HS-5 (cell line): ENCODE measurements at regions not wholly inside any gene's neighbourhood (a gene's known extent, or its start where the extent isn't known, plus 50 kb on each side); places are given as distances from the start of the nearest gene placed in this dataset.
A peak's percentile ranks its signal among the peaks of the same experiment; 100 is the strongest.
"Not testable (repeated sequence)": the region's sequence is repeated elsewhere in the genome, so short reads cannot be mapped to it uniquely, and the experiment has no call there.

Experiments used
- DNase-seq: peaks from one replicate; pipeline ENCODE4 v3.0.0-alpha.2; 2012; ENCODE audit warnings: low read depth

DNA sequence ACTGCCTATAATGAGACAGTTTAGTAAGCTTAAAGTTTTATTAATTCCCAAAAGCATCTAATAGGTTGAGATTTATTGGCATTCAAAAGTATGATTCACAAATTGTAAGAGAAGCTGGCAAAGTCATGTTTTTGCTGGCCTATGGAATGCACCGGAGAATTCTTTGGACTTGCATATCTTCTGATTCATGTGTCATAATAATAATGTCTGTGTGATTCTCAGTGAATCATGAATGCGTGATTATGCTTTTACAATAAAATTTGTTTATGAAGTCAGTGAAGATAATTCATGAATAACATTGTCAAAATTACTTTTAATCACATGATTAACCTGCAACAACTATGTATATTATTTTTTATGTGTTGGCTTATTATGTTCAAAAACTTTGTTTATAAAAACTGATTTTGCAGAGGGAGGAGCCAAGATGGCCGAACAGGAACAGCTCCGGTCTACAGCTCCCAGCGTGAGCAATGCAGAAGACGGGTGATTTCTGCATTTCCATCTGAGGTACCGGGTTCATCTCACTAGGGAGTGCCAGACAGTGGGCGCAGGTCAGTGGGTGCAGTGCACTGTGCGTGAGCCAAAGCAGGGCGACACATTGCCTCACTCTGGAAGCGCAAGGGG, 389.2 kb downstream of the SRGAP2C start:
- DNase-seq: peak; percentile 73

DNA sequence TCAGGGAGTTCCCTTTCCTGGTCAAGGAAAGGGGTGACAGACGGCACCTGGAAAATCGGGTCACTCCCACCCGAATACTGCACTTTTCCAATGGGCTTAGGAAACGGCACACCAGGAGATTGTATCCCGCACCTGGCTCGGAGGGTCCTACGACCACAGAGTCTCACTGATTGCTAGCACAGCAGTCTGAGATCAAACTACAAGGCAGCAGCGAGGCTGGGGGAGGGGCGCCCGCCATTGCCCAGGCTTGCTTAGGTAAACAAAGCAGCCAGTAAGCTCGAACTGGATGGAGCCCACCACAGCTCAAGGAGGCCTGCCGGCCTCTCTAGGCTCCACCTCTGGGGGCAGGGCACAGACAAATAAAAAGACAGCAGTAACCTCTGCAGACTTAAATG, 389.7 kb downstream of the SRGAP2C start:
- DNase-seq: not testable (repeated sequence)

DNA sequence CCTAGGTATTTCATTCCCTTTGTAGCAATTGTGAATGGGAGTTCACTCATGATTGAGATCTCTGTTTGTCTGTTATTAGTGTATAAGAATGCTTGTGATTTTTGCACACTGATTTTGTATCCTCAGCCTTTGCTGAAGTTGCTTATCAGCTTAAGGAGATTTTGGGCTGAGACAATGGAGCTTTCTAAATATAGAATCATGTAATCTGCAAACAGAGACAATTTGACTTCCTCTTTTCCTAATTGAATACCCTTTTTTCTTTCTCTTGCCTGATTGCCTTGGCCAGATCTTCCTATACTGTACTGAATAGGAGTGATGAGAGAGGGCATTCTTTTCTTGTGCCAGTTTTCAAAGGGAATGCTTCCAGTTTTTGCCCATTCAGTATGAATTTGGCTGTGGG, 398.1 kb downstream of the SRGAP2C start:
- DNase-seq: not testable (repeated sequence)

DNA sequence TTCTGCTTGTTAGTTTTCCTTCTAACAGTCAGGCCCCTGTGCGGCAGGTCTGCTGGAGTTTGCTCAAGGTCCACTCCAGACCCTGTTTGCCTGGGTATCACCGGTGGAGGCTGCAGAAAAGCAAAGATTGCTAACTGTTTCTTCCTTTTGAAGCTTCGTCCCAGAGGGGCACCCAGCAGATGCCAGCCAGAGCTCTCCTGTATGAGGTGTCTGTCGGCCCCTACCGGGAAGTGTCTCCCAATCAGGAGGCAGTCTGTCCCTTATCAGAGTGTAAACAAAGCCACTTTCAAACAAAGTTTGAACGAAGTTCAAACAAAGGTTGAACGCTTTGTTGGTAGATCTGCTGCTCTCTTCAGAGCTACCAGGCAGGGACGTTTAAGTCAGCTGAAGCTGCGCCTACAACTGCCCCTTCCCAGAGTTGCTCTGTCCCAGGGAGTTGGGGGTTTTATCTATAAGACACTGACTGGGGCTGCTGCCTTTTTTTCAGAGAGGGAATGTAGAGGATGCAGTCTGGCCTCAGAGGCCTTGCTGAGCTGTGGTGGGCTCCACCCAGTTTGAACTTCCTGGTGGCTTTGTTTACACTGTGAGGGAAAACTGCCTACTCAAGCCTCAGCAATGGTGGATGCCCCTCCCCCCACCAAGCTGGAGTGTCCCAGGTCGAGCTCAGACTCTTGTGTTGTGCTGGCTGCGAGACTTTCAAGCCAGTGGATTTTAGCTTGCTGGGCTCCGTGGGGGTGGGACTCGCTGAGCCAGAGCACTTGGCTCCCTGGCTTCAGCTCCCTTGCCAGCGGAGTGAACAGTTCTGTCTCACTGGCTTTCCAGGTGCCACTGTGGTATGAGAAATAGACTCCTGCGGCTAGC, 401.8 kb downstream of the SRGAP2C start:
- DNase-seq: no peak

DNA sequence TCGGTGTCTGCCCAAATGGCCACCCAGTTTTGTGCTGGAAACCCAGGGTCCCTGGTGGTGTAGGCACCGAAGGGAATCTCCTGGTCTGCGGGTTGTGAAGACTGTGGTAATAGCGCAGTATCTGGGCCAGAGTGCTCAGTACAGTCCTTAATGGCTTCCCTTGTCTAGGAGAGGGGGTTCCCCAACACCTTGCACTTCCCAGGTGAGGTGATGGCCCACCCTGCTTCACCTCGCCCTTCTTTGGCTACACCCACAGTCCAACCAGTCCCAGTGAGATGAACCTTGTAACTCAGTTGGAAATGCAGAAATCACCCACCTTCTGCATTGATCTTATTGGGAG, 402.4 kb downstream of the SRGAP2C start:
- no peak for DNase-seq

DNA sequence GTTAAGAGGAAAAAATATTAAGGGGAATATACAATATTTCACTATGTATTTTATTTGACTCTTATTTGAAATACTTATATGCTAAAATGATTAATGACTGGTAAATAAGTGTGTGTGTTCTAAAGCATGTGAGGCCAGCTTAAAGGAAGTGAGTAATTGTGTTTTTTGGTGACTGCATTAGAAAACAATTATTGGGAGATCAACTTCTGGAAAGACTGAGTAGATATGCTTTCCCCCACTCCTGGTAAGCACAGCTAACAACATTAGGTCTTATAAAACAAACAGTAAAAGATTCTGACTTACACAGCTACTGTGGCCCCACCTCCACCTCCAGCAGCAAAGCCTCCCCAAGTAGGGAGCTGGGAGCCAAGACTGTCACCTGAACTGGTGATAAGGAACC, 403.0 kb downstream of the SRGAP2C start:
- peak; percentile 50 for DNase-seq

DNA sequence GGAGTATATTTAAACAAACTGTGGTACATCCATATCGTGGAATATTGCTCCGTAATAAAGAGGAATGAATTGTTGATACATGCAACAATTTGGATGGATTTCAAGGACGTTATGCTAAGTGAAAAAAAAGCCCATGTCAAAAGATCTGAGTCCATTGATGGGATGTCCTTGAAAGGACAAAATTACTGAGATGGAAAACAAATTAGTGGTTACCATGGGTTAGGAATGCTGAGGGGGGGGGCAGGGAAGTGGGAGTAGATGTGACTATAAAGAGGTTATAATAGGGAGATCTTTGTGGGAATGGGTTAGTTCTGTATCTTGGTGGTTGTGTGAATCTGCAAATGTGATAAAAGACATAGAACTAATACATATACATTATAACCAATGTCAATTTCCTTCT, 409.3 kb downstream of the SRGAP2C start:
- no peak for DNase-seq

DNA sequence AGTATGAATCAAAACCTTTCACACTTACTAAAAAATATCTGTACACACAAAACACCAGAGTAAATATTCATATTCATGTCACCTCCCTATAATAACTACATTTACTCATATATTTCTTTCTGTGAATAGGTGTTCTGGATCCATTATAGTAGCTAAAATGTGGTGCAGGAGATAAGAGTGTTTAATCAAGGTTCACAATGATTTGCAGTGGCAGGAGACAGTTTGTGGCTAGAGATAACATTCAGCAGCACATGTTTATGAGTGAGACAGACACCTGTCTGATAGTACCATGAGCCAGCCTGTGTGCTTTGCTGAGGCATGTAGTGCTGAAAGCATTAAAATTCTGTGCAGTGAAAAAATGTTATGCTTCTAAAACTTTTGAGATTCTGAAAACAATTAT, 410.3 kb downstream of the SRGAP2C start:
- DNase-seq: no peak

DNA sequence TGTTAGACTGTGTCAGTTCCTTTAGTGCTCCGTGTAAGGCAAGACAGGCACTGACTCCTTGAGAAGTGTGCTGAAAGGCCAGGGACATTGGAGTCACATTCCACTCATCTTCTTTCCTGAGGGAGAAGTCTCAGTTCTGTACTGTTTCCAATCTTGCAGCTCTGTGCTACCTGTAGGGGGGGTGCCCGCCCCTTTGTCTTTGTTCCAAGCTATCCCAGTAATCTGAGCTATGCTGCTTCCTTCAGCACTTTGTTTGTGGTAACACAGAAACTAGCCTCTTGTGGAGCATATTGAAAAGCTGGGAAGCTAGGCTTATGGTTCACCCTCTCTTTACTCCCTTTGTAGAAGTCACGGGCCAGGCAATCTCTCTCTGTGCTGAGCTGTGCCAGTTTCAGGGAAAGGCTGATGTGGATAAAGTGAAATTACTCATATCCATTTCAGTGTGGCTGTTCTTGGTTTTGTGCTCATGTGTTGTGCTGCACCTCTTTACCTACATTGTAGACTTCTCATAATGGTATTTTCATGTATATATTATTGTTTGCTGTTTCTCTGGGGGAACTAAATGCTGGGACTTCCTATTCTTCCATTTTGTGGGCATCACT, 420.2 kb downstream of the SRGAP2C start:
- not testable (repeated sequence) for DNase-seq

DNA sequence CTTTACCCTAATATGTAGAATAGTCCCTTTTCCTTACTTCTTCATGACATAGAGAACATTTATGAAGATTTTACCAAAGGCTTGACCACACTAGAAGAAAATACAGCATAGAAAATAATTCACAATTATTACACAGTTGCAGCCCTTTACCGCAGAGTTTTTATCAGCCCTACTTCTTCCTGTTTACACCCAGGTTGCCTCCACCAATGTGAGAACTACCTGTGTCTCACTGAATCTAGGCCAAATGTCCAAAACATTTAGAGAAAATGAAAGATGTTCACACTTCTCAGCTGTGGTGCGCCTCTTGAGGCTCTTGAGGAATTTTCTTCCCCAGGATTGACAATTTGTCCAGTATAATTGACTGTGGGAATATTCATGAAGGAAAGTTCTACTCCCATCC, 422.7 kb downstream of the SRGAP2C start:
- DNase-seq: not testable (repeated sequence)
